SK-N-SH treated with all-trans-retinoic acid at 6 μM for 48 hours (cell line): ENCODE measurements at regions not wholly inside any gene's neighbourhood (a gene's known extent, or its start where the extent isn't known, plus 50 kb on each side); places are given as distances from the start of the nearest gene placed in this dataset.

Experiments
- ARNTL ChIP-seq: fragments of 450-650 bp; formaldehyde crosslinking; IDR thresholded peaks from 2 replicates; pipeline ENCODE4 v1.5.0; 2020; ENCODE audit warnings: low read depth, mild to moderate bottlenecking, moderate library complexity, borderline replicate concordance
- BACH2 ChIP-seq: fragments of 250-450 bp; sonication (Bioruptor Pico); IDR thresholded peaks from 2 replicates; pipeline ENCODE4 v1.9.0; 2021; ENCODE audit warnings: mild to moderate bottlenecking, borderline replicate concordance
- CSDC2 ChIP-seq: fragments of 250-450 bp; sonication (Bioruptor Pico); IDR thresholded peaks from 2 replicates; pipeline ENCODE4 v1.5.0; 2020; ENCODE audit warnings: mild to moderate bottlenecking, moderate library complexity
- PATZ1 ChIP-seq: fragments of 250-450 bp; sonication (Bioruptor Pico); IDR thresholded peaks from 2 replicates; pipeline ENCODE4 v1.8.0; 2020; ENCODE audit warnings: mild to moderate bottlenecking, moderate library complexity, borderline replicate concordance
- POU6F1 ChIP-seq: fragments of 250-450 bp; sonication (Bioruptor Pico); IDR thresholded peaks from 2 replicates; pipeline ENCODE4 v1.8.0; 2021; ENCODE audit warnings: low read depth, mild to moderate bottlenecking, moderate library complexity, borderline replicate concordance
- TOX ChIP-seq: fragments of 250-450 bp; sonication (Bioruptor Pico); IDR thresholded peaks from 2 replicates; pipeline ENCODE4 v1.8.0; 2021; ENCODE audit warnings: mild to moderate bottlenecking, moderate library complexity, borderline replicate concordance
- ZFP3 ChIP-seq: fragments of 250-450 bp; sonication (Bioruptor Pico); IDR thresholded peaks from 2 replicates; pipeline ENCODE4 v1.5.0; 2020; ENCODE audit warnings: mild to moderate bottlenecking, moderate library complexity
- ZNF8 ChIP-seq: fragments of 450-650 bp; formaldehyde crosslinking; IDR thresholded peaks from 2 replicates; pipeline ENCODE4 v1.5.0; 2020; ENCODE audit warnings: mild to moderate bottlenecking, moderate library complexity

GRCh38 chr7:18420108-18420507 is 75.4 kb upstream of the HDAC9 start:
- TF ChIP-seq CSDC2 (CRISPR knock-in tag) (no peak), PATZ1 (CRISPR knock-in tag) (no peak), POU6F1 (no peak), BACH2 (CRISPR knock-in tag) (no peak), ARNTL (CRISPR knock-in tag) (no peak), ZNF8 (CRISPR knock-in tag) (no peak), TOX (CRISPR knock-in tag) (no peak), ZFP3 (no peak)
